Neural cell (in vitro differentiated cells): ENCODE measurements at regions not wholly inside any gene's neighbourhood (a gene's known extent, or its start where the extent isn't known, plus 50 kb on each side); places are given as distances from the start of the nearest gene placed in this dataset.

Experiments
- H2AFZ ChIP-seq: fragments of 200-600, 300-800 bp; sonication (generic), shearing (Covaris generic); 2 replicates; pipeline ENCODE4 v1.6.0; 2014; ENCODE audit warnings: low read depth, mild to moderate bottlenecking, antibody characterized with exemption, low read length, moderate library complexity
- H3F3A ChIP-seq: fragments of 200-600 bp; shearing (Covaris generic); 2 replicates; pipeline ENCODE4 v1.6.1; 2016; ENCODE audit warnings: mild to moderate bottlenecking, moderate library complexity, mixed read lengths, antibody characterized with exemption, low read length; ENCODE audit not compliant: insufficient read depth, poor library complexity, severe bottlenecking
- H3K27ac ChIP-seq: fragments of 200-600, 300-800 bp; sonication (generic), shearing (Covaris generic); 2 replicates; pipeline ENCODE4 v1.5.1; 2014; ENCODE audit warnings: mild to moderate bottlenecking, low read length, moderate library complexity
- H3K27me3 ChIP-seq: fragments of 300-800, 200-600 bp; sonication (generic), shearing (Covaris generic); 2 replicates; pipeline ENCODE4 v1.6.0; 2014; ENCODE audit warnings: mild to moderate bottlenecking, low read depth, low read length, moderate library complexity; ENCODE audit not compliant: insufficient read depth
- H3K36me3 ChIP-seq: fragments of 300-800, 200-600 bp; sonication (generic), shearing (Covaris generic); 2 replicates; pipeline ENCODE4 v1.5.1; 2014; ENCODE audit warnings: mild to moderate bottlenecking, antibody characterized with exemption, low read length, moderate library complexity; ENCODE audit not compliant: insufficient read depth
- H3K4me2 ChIP-seq: fragments of 300-800, 200-600 bp; sonication (generic), shearing (Covaris generic); 2 replicates; pipeline ENCODE4 v1.6.0; 2014; ENCODE audit warnings: mild to moderate bottlenecking, low read length
- H3K4me3 ChIP-seq: fragments of 300-800, 200-600 bp; sonication (generic), shearing (Covaris generic); 2 replicates; pipeline ENCODE4 v1.5.1; 2014; ENCODE audit warnings: mild to moderate bottlenecking, low read length, moderate library complexity
- H3K79me2 ChIP-seq: fragments of 200-600 bp; shearing (Covaris generic); replicated peaks from 2 replicates; pipeline ENCODE4 v1.6.0; 2014; ENCODE audit warnings: mild to moderate bottlenecking, low read length, moderate library complexity; ENCODE audit not compliant: insufficient read depth
- H3K9ac ChIP-seq: fragments of 300-800, 200-600 bp; sonication (generic), shearing (Covaris generic); 2 replicates; pipeline ENCODE4 v1.6.1; 2016; ENCODE audit warnings: mild to moderate bottlenecking, low read length, mixed read lengths
- H3K9me2 ChIP-seq: fragments of 200-600 bp; shearing (Covaris generic); 2 replicates; pipeline ENCODE4 v1.6.1; 2016; ENCODE audit warnings: mild to moderate bottlenecking, low read length, mixed read lengths; ENCODE audit not compliant: insufficient read depth
- H3K9me3 ChIP-seq: fragments of 200-600, 300-800 bp; sonication (generic), shearing (Covaris generic); 2 replicates; pipeline ENCODE4 v1.6.1; 2016; ENCODE audit warnings: mild to moderate bottlenecking, mixed run types, low read length, moderate library complexity, mixed read lengths
- H4K20me1 ChIP-seq: fragments of 200-600 bp; shearing (Covaris generic); 2 replicates; pipeline ENCODE4 v1.6.1; 2016; ENCODE audit warnings: mild to moderate bottlenecking, mixed run types; ENCODE audit not compliant: insufficient read depth
- CTCF ChIP-seq: fragments of 450-650 bp; IDR thresholded peaks from 2 replicates; pipeline ENCODE4 v1.5.1; 2014; ENCODE audit warnings: antibody characterized with exemption, mild to moderate bottlenecking, moderate library complexity; ENCODE audit not compliant: poor library complexity, severe bottlenecking
- EP300 ChIP-seq: fragments of 450-650 bp; conservative IDR thresholded peaks from 2 replicates; pipeline ENCODE4 v1.6.1; 2014; ENCODE audit warnings: antibody characterized with exemption, mild to moderate bottlenecking, moderate library complexity; ENCODE audit not compliant: poor library complexity, severe bottlenecking
- EZH2 ChIP-seq: fragments of 200-600, 300-800 bp; shearing (Covaris generic), sonication (generic); IDR thresholded peaks from 2 replicates; pipeline ENCODE4 v1.6.1; 2014; ENCODE audit warnings: antibody characterized with exemption, low read length, borderline replicate concordance, mild to moderate bottlenecking; ENCODE audit not compliant: insufficient read depth, poor library complexity, severe bottlenecking
- MXI1 ChIP-seq: fragments of 450-650 bp; conservative IDR thresholded peaks from 2 replicates; pipeline ENCODE4 v1.6.1; 2014; ENCODE audit warnings: antibody characterized with exemption, mild to moderate bottlenecking; ENCODE audit not compliant: poor library complexity, severe bottlenecking
- POLR2AphosphoS5 ChIP-seq: IDR thresholded peaks from 2 replicates; pipeline ENCODE4 v1.6.1; 2012
- RAD21 ChIP-seq: fragments of 450-650 bp; conservative IDR thresholded peaks from 2 replicates; pipeline ENCODE4 v1.6.1; 2014; ENCODE audit warnings: antibody characterized with exemption, mild to moderate bottlenecking, moderate library complexity
- REST ChIP-seq: IDR thresholded peaks from 2 replicates; pipeline ENCODE4 v1.6.1; 2012; ENCODE audit warnings: borderline replicate concordance
- SMC3 ChIP-seq: fragments of 450-650 bp; conservative IDR thresholded peaks from 2 replicates; pipeline ENCODE4 v1.6.1; 2014; ENCODE audit warnings: antibody characterized with exemption, mild to moderate bottlenecking, moderate library complexity; ENCODE audit not compliant: poor library complexity
- TAF1 ChIP-seq: IDR thresholded peaks from 2 replicates; pipeline ENCODE4 v1.6.1; 2012; ENCODE audit warnings: low read depth

GRCh38 chr20:57890202-57890800 is 180.5 kb upstream of the PMEPA1 start:
- Histone ChIP-seq H3K9ac (no peak overlapping the region), H2AFZ (no peak overlapping the region), H3K4me3 (no peak overlapping the region), H3K27ac (no peak overlapping the region), H3K9me3 (no peaks in the 10 kb centered on the region), H4K20me1 (no peaks in the 10 kb centered on the region), H3F3A (no peaks in the 10 kb centered on the region), H3K9me2 (no peaks in the 10 kb centered on the region), H3K36me3 (no peaks in the 10 kb centered on the region), H3K4me2 (no peak overlapping the region), H3K27me3 (no peaks in the 10 kb centered on the region), H3K79me2 (no peaks in the 10 kb centered on the region)
- TF ChIP-seq MXI1: no peak

- Histone ChIP-seq H3K9ac (no peak overlapping the region), H2AFZ (no peak overlapping the region), H4K20me1 (no peaks in the 10 kb centered on the region), H3K36me3 (no peaks in the 10 kb centered on the region), H3K4me3 (no peak overlapping the region), H3K9me2 (no peaks in the 10 kb centered on the region), H3K79me2 (no peaks in the 10 kb centered on the region), H3K9me3 (no peaks in the 10 kb centered on the region), H3F3A (no peaks in the 10 kb centered on the region), H3K4me2 (no peak overlapping the region), H3K27me3 (no peaks in the 10 kb centered on the region), H3K27ac (no peak overlapping the region)
- TF ChIP-seq REST: no peak
- no peak for TF ChIP-seq MXI1
- no peak for TF ChIP-seq CTCF
- TF ChIP-seq EZH2: no peak
- no peak for TF ChIP-seq POLR2AphosphoS5
- no peak for TF ChIP-seq TAF1
- TF ChIP-seq RAD21: no peak
- TF ChIP-seq SMC3: no peak
- no peak for TF ChIP-seq EP300
Measured at GRCh38 chr20:57888591-57888990, 178.8 kb upstream of the PMEPA1 start.

- no peak overlapping the region for H3K27ac ChIP-seq
- H3K27me3 ChIP-seq: no peaks in the 10 kb centered on the region
- H2AFZ ChIP-seq: no peak overlapping the region
- H3K79me2 ChIP-seq: no peaks in the 10 kb centered on the region
- no peaks in the 10 kb centered on the region for H3K9me2 ChIP-seq
- no peaks in the 10 kb centered on the region for H3F3A ChIP-seq
- H4K20me1 ChIP-seq: no peaks in the 10 kb centered on the region
- H3K4me2 ChIP-seq: no peak overlapping the region
- H3K4me3 ChIP-seq: no peak overlapping the region
- TF ChIP-seq RAD21 (no peak), REST (no peak)
- no peaks in the 10 kb centered on the region for H3K9me3 ChIP-seq
- no peak overlapping the region for H3K9ac ChIP-seq
- no peaks in the 10 kb centered on the region for H3K36me3 ChIP-seq
Measured at GRCh38 chr20:57884956-57885355, 175.1 kb upstream of the PMEPA1 start.
